AG04449 (cell line): ENCODE measurements at regions not wholly inside any gene's neighbourhood (a gene's known extent, or its start where the extent isn't known, plus 50 kb on each side); places are given as distances from the start of the nearest gene placed in this dataset.

Experiments used
- CTCF ChIA-PET: fragments of 350-600 bp; formaldehyde crosslinking; extraction: SDS; loops from one replicate; lab custom pipeline; 2021; ENCODE audit warnings: antibody characterized with exemption; lab: Yijun Ruan, JAX
- POLR2A ChIA-PET: fragments of 400-600, 350-600 bp; formaldehyde crosslinking; extraction: SDS; loops from one replicate; lab custom pipeline; 2020; ENCODE audit warnings: antibody characterized with exemption, inconsistent platforms; lab: Yijun Ruan, JAX
- DNase-seq: peaks from one replicate; pipeline ENCODE4 v3.0.0-alpha.2; 2010; ENCODE audit warnings: low read depth, low spot score
- H3K4me3 ChIP-seq: 2 replicates; pipeline ENCODE4 v1.5.1; 2011; ENCODE audit warnings: low read depth, mild to moderate bottlenecking, control low read depth, low read length
- TF ChIP-seq, protein P1 (sequence below): IDR thresholded peaks from one replicate; pipeline ENCODE4 v1.5.1; 2011; ENCODE audit warnings: mild to moderate bottlenecking, moderate library complexity, low read length, control low read depth, inconsistent platforms; ENCODE audit not compliant: insufficient read depth; ENCODE audit errors: missing control alignments

DNA sequence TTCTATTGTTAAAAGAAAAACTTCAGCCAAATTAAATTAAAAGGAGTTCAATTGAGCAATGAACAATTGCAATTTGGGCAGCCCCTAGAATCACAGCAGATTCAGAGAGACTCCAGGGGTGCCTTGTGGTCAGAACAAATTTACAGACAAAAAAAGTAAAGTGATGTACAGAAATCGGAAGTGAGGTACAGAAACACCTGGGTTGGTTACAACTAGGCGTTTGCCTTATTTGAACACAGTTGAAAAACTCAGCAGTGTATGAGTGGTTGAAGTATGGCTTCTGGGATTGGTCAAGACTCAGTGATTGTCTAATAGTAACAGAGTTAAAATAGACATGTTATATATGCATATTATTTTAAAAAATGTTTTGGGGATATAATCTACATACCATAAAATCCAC, 98.5 kb upstream of the ZSWIM2 start:
- TF ChIP-seq, protein P1, sequence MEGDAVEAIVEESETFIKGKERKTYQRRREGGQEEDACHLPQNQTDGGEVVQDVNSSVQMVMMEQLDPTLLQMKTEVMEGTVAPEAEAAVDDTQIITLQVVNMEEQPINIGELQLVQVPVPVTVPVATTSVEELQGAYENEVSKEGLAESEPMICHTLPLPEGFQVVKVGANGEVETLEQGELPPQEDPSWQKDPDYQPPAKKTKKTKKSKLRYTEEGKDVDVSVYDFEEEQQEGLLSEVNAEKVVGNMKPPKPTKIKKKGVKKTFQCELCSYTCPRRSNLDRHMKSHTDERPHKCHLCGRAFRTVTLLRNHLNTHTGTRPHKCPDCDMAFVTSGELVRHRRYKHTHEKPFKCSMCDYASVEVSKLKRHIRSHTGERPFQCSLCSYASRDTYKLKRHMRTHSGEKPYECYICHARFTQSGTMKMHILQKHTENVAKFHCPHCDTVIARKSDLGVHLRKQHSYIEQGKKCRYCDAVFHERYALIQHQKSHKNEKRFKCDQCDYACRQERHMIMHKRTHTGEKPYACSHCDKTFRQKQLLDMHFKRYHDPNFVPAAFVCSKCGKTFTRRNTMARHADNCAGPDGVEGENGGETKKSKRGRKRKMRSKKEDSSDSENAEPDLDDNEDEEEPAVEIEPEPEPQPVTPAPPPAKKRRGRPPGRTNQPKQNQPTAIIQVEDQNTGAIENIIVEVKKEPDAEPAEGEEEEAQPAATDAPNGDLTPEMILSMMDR: no peak
- no peak overlapping the region for H3K4me3 ChIP-seq
- CTCF ChIA-PET: no interaction called here
- POLR2A ChIA-PET: no interaction called here
- no peak for DNase-seq

DNA sequence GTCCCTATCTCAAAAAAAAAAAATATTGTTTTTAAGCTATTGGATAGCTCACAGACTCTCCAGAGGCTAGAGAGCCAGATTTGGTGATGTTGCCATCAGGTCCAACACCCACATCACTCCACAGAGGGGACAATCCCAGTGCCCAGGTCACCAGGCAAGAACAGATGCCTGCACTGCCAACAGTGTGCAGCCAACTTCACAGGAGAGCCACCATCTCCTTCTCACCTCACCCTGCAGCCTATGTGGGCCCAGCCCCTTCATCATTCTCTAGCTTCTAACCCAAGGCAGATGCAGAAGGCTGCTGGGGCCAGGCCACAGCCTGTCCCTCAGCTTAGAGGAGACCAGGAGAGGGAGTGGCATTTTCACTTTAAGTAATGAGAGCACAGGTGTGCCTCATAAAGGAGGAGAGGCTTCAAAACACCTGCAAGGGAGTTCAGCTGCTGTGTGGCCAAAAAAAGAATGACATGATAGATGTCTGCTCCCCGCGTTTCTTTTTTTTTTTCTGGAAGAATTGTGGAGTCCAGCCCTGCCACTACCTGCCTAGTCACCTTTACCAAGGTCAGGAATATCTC, 98.0 kb upstream of the ZSWIM2 start:
- DNase-seq: no peak
- CTCF ChIA-PET: no interaction called here

DNA sequence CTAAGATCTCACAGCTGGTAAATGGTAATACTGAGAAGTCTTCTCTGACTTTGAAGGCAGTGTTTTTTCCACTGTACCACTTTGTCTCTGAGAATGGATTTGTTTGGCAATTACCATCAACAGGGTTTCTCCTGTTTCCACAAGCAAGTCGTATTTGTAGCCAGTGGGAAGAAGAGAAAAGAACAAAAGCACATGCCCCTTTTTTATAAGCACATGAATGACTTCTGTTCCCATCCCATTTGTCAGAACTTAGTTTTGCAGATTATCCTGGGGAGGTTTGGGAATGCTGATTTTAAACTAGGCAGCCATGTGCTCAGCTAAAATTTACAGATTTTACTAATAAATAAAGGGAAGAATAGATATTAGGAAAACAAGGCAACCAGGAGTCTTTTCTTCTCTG, 92.9 kb upstream of the ZSWIM2 start:
- TF ChIP-seq, protein P1: no peak
- CTCF ChIA-PET: no interaction called here
- DNase-seq: no peak
- POLR2A ChIA-PET: no interaction called here
- no peak overlapping the region for H3K4me3 ChIP-seq

More for the DNA sequence above, 98.0 kb upstream of the ZSWIM2 start:
- TF ChIP-seq, protein P1: no peak
- POLR2A ChIA-PET: no interaction called here
- no peak overlapping the region for H3K4me3 ChIP-seq

DNA sequence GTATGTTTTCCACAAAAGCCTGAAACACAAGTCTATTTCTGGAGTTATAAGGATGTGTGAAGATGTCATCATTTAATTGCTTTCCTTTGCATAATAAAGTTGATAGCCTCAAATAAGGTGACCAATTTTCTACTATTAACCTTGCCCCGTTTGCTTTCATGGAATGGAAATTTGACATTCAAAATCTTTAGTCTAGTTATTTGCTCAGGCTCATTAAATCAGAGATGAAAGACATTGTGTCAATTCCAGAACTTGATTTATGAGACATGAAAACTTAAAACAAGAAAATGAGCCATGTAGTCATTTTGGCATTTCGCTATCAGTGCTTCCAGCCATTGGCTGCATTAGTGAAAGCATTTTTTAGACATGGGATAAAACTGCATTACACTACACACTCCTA, 91.5 kb upstream of the ZSWIM2 start:
- DNase-seq: no peak
- CTCF ChIA-PET: no interaction called here
- TF ChIP-seq, protein P1: no peak
- POLR2A ChIA-PET: no interaction called here
- H3K4me3 ChIP-seq: no peak overlapping the region

DNA sequence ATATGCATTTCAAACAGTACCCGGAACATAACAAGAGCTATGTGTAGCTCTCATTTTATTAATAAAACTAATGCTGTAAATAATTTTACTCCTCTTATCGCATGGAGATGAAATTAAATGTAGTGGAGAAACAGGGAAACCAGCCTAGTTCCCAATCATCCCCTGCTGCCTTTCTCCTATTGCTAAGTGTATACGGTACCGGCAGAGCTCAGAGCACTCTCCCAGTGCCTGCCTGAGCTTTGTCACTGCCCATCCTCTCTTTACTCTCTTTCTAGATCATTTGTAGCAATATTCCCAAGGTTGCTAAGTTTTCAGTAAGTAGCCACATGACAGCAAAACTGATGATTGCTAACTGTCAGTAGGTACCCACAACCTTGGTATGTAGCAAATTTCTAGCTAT, 85.5 kb upstream of the ZSWIM2 start:
- CTCF ChIA-PET: no interaction called here
- no peak overlapping the region for H3K4me3 ChIP-seq
- no peak for DNase-seq
- TF ChIP-seq, protein P1: no peak
- POLR2A ChIA-PET: no interaction called here

DNA sequence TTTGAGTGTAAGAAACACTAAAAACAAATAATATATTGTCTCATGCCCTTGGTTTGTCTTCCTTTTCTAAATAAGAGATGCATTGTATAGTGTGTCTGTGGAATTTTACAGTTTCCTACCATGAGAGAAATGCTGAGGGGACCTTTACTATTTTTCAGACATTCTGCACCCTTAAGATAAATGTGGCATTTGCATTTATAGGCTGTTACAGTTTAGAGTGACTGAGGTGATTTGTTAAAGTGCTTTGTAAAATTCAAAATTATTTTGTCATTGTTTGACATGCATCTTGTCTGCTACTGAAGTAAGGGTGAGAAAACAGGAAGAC, 78.9 kb upstream of the ZSWIM2 start:
- POLR2A ChIA-PET: no interaction called here
- TF ChIP-seq, protein P1: no peak
- DNase-seq: no peak
- H3K4me3 ChIP-seq: no peak overlapping the region
- CTCF ChIA-PET: no interaction called here
